ENCODE measurements at regions not wholly inside any gene's neighbourhood (a gene's known extent, or its start where the extent isn't known, plus 50 kb on each side); places are given as distances from the start of the nearest gene placed in this dataset.

DNA sequence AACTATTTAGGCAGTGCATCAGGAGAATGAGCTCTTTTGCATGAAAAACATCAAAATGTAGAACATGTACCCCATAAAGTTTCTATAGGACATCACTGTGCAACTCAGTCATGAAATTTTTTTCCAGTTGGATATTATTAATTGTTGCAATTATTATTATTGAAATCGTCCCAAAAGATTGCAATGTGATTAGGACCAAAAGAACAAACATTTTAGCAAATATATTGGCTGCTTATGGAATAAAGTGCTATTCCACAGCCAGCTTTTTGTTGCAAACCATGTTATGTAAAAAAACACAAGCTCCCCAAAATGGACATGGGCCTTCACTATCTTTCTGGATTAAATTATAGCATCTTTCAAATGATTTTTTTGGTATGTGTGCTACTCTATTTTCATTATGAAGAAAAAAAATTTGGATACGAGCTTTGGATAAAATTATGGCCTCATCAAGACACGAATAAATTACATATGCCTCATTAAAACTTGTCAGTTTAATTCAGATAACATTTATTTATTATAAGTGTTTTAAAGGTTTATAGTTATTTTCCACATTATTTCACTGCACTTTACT, 262.7 kb upstream of the TCF21 start:
- TF ChIP-seq, protein P1, sequence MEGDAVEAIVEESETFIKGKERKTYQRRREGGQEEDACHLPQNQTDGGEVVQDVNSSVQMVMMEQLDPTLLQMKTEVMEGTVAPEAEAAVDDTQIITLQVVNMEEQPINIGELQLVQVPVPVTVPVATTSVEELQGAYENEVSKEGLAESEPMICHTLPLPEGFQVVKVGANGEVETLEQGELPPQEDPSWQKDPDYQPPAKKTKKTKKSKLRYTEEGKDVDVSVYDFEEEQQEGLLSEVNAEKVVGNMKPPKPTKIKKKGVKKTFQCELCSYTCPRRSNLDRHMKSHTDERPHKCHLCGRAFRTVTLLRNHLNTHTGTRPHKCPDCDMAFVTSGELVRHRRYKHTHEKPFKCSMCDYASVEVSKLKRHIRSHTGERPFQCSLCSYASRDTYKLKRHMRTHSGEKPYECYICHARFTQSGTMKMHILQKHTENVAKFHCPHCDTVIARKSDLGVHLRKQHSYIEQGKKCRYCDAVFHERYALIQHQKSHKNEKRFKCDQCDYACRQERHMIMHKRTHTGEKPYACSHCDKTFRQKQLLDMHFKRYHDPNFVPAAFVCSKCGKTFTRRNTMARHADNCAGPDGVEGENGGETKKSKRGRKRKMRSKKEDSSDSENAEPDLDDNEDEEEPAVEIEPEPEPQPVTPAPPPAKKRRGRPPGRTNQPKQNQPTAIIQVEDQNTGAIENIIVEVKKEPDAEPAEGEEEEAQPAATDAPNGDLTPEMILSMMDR (IDR thresholded peaks at IDR 0.05), result no peak
- no peak for TF ChIP-seq POLR2A (IDR thresholded peaks at IDR 0.05)
- 72 to 78% (median 77%) methylated on average over 3 of the region's 3 CpGs for WGBS, 4 donors
- intact Hi-C loops (cut with DNase I), result no loop called here
- Histone ChIP-seq H3K9me3 (no peaks in the 10 kb centered on the region), H3K27ac (no peak overlapping the region), H3K4me3 (no peak overlapping the region), H3K27me3 (no peaks in the 10 kb centered on the region), H3K4me1 (peaks cover 0 to 9% (median 0%) of the 10 kb centered on the region in 12 donors), H3K36me3 (no peaks in the 10 kb centered on the region)
- ATAC-seq (no peak), DNase-seq (no peak)

DNA sequence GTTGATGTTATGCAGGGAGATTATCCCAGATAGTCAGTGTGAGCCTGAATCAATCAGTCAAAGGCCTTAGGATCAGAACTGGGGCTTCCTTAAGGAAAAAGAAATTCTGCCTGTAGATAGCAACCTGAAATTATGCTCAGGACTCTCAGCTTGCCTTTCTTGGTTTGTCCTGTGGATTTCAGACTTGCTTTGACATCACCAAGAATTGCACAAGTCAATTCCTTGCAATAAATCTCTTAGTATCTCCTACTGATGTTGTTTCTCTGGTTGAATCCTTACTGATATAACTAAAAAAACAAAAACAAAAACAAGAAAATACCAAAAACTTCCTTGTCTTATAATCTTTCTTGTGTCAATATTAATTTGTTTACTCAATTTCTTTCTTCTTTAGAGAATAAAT, 258.9 kb upstream of the TCF21 start:
- ATAC-seq (no peak), DNase-seq (no peak)
- no peaks in the 10 kb centered on the region for H3K36me3 ChIP-seq
- no peaks in the 10 kb centered on the region for H3K9me3 ChIP-seq
- H3K27me3 ChIP-seq, result no peaks in the 10 kb centered on the region
- H3K4me1 ChIP-seq, result peaks cover 0 to 6% (median 0%) of the 10 kb centered on the region in 12 donors
- H3K27ac ChIP-seq, result no peak overlapping the region
- TF ChIP-seq, protein P1 (IDR thresholded peaks at IDR 0.05), result no peak
- no peak for TF ChIP-seq POLR2A (IDR thresholded peaks at IDR 0.05)
- H3K4me3 ChIP-seq, result no peak overlapping the region
- intact Hi-C loops (cut with DNase I), result loop anchor here in 1 of 10 donors (10.0 kb wide), 1 partner anchor 105 kb away; no protein-coding TSS in a partner anchor

DNA sequence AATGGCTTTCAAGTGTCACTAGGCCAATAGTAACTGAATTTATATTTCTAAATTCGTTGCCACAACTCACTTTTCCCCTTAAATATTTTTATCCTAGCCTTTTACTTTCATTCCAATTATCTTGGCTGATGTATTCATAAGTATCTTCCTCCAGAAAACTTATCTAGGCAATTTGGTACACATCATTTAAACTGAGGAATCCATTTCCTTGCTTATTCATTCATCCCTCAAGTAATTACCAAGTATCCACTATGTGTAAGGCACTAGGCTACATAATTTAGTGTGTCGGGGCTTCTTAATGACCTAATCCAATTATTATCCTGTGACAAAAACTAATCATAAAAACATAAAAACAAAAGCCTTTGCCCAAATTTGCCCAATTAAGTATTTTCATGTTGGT, 258.3 kb upstream of the TCF21 start:
- no peaks in the 10 kb centered on the region for H3K36me3 ChIP-seq
- ATAC-seq, result no peak
- H3K4me3 ChIP-seq, result no peak overlapping the region
- no peak for DNase-seq
- TF ChIP-seq, protein P1 (IDR thresholded peaks at IDR 0.05), result no peak
- TF ChIP-seq POLR2A (IDR thresholded peaks at IDR 0.05), result no peak
- intact Hi-C loops (cut with DNase I), result loop anchor here in 1 of 10 donors (10.0 kb wide), 1 partner anchor 104 kb away; no protein-coding TSS in a partner anchor
- H3K4me1 ChIP-seq, result peaks cover 0 to 6% (median 0%) of the 10 kb centered on the region in 12 donors
- 56 to 68% (median 65%) methylated on average over 2 of the region's 2 CpGs for WGBS, 4 donors
- H3K27me3 ChIP-seq, result no peaks in the 10 kb centered on the region
- no peaks in the 10 kb centered on the region for H3K9me3 ChIP-seq
- no peak overlapping the region for H3K27ac ChIP-seq

DNA sequence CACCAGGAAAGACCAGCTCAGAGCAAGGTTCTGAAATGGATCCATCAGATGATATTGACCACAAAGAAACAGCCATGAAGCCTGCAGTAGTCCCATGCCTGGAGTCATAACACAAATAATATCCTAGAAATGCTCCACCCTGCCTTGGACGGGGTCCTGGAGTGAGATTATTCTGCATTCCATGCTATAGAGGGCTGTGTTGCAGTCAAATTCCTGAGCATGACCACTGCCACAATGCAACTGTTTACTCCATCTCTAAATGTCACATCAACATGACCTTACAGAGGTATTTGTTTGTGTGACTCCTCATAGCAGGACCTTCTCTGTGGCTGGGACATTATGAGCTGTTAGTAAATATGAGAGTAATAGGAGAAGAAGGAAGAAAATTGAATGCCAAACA, 257.5 kb upstream of the TCF21 start:
- intact Hi-C loops (cut with DNase I), result loop anchor here in 1 of 10 donors (10.0 kb wide), 1 partner anchor 103 kb away; no protein-coding TSS in a partner anchor
- DNase-seq, result no peak
- TF ChIP-seq, protein P1 (IDR thresholded peaks at IDR 0.05), result no peak
- TF ChIP-seq POLR2A (IDR thresholded peaks at IDR 0.05), result no peak
- ATAC-seq, result no peak
- Histone ChIP-seq H3K27ac (no peak overlapping the region), H3K36me3 (no peaks in the 10 kb centered on the region), H3K27me3 (no peaks in the 10 kb centered on the region), H3K4me3 (no peak overlapping the region), H3K4me1 (peaks cover 0 to 6% (median 0%) of the 10 kb centered on the region in 12 donors), H3K9me3 (no peaks in the 10 kb centered on the region)
- 13 to 26% (median 21%) methylated on average over 1 of the region's 1 CpG for WGBS, 4 donors

Measured in heart left ventricle (tissue), 16 donors.